ENCODE measurements at regions not wholly inside any gene's neighbourhood (a gene's known extent, or its start where the extent isn't known, plus 50 kb on each side); places are given as distances from the start of the nearest gene placed in this dataset.
"Not testable (repeated sequence)": the region's sequence is repeated elsewhere in the genome, so short reads cannot be mapped to it uniquely, and the experiment has no call there.

DNA sequence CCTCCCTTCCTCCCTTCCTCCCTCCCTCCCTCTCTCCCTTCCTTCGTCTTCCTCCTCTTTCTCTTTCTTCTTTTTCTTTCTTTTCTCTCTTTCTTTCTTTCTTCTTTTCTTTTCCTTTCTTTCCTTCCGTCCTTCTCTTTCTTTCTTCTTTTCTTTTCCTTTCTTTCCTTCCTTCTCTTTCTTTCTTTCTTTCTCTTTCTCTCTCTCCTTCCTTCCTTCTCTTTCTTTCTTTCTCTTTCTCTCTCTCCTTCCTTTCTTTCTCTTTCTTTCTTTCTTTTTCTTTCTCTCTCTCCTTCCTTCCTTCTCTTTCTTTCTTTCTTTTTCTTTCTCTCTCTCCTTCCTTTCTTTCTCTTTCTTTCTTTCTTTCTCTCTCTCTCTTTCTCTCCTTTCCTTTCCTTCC, 84.4 kb upstream of the SLC24A2 start:
- DNase-seq (ENCODE audit: low read depth), result not testable (repeated sequence)

DNA sequence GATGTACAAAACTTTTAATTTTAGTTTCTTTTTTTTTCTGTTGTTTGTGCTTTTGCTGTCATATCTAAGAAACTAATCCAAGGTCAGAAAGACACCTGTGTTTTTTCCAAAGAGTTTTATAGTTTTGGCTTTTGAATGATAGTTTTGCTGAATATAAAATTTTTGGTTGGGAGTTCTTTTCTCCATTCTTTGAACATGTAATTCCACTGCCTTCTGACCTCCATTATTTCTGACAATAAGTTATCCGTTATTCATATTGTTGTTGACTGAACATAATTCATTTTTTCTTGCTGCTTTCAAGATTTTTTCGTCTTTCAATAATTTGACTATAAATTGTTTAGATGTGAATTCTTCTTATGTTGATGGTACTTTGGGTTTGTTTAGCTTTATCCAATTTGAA, 82.2 kb upstream of the SLC24A2 start:
- DNase-seq (ENCODE audit: low read depth), result no peak

DNA sequence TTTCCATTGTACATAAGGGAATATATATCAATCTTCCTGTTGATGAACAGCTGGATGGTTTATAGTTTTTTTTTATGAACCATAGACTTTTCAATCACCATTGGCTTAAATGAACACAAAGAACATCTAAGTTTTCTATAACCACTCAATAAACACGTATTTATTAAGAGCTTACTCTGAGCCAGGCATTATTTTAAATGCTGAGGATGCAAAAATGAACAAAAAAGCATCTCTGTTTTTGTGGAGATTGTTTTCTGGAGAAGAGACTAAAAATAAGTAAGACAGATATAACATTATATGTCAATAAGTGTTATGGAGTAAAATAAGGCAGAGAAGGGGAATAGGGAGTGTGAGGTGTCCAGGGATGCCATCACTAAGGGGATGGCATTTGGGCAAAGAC, 52.1 kb upstream of the SLC24A2 start:
- no peak for DNase-seq (ENCODE audit: low read depth)
